Activated T-cell treated with anti-CD3 and anti-CD28 coated beads, Interleukin-2, amount 50 U/mL, for 4 hours (primary cell): ENCODE measurements at regions not wholly inside any gene's neighbourhood (a gene's known extent, or its start where the extent isn't known, plus 50 kb on each side); places are given as distances from the start of the nearest gene placed in this dataset.

Source experiments
- ATAC-seq, 2 donors: fragments of 200-7000 bp; cut with Tn5 transposase; one replicate each; pipeline ENCODE4 v1.10.0; 2021
- DNase-seq: peaks from one replicate; pipeline ENCODE4 v3.0.0-alpha.2; 2020
- H3K27me3 Mint-ChIP-seq: one replicate; pipeline ENCODE4 v1.8.0; 2021; ENCODE audit warnings: low read depth, mixed read lengths
- H3K36me3 Mint-ChIP-seq: one replicate; pipeline ENCODE4 v1.8.0; 2022; ENCODE audit warnings: mixed read lengths; ENCODE audit not compliant: insufficient read depth
- H3K4me1 Mint-ChIP-seq: one replicate; pipeline ENCODE4 v1.8.0; 2021; ENCODE audit warnings: low read depth, mixed read lengths
- H3K4me3 Mint-ChIP-seq: one replicate; pipeline ENCODE4 v1.8.0; 2021; ENCODE audit warnings: mild to moderate bottlenecking, moderate library complexity, mixed read lengths
- H3K9me3 Mint-ChIP-seq: one replicate; pipeline ENCODE4 v1.8.0; 2021; ENCODE audit warnings: mixed read lengths

- Mint-ChIP-seq H3K36me3 (no peaks in the 10 kb centered on the region), H3K27me3 (no peaks in the 10 kb centered on the region), H3K4me3 (no peak overlapping the region), H3K4me1 (no peaks in the 10 kb centered on the region), H3K9me3 (peaks cover 4% of the 10 kb centered on the region)
- DNase-seq, result no peak
- ATAC-seq, result no peak
Observed at GRCh38 chr5:89127191-89127590, 244.2 kb upstream of the MEF2C start.

DNA sequence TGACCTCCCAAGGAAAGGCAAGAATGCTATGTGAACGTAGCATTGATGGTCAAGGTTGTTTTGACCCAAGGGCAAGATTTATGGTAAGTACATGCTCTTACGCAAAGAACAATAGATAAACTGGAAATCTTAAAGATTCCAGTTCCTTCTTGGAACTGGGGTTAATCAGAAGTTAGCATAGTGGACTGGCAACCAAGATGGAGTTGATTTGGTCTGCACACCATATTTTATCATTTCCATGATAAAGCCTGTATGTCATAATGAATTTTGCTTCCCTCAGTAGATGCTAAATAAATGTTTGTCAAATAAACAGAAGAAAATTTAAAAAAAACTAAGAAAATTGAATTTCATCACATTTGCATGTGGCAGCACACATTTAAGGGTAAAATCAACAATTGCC lies 242.4 kb upstream of the MEF2C start:
- Mint-ChIP-seq H3K4me1 (no peaks in the 10 kb centered on the region), H3K36me3 (no peaks in the 10 kb centered on the region), H3K4me3 (no peak overlapping the region), H3K27me3 (no peaks in the 10 kb centered on the region), H3K9me3 (peaks cover 4% of the 10 kb centered on the region)
- DNase-seq (no peak), ATAC-seq (no peak)

- Mint-ChIP-seq H3K9me3 (peaks cover 4% of the 10 kb centered on the region), H3K4me3 (no peak overlapping the region), H3K4me1 (no peaks in the 10 kb centered on the region), H3K27me3 (no peaks in the 10 kb centered on the region), H3K36me3 (no peaks in the 10 kb centered on the region)
- DNase-seq (no peak), ATAC-seq (no peak)
Observed at GRCh38 chr5:89123581-89123980, 240.6 kb upstream of the MEF2C start.

DNA sequence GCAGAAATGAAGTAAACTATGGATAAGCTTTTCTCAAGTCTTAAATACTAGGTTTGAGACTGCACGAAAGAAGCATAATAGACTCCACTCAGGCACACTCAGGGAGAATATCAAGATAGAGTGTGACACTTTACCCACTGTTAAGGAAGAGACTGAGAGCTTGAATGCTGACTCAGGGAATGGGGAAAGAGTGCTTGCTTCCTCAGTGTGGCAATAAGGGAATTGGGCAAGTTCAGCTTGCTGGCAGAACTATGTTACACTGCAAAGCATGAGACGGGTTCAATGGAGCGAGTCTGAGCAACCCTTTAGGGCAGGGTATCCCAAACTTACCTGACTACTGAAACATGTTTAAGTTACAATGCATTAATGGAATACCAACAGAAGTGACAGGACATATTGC lies 237.7 kb upstream of the MEF2C start:
- no peak for ATAC-seq
- H3K9me3 Mint-ChIP-seq, result peaks cover 4% of the 10 kb centered on the region
- no peaks in the 10 kb centered on the region for H3K36me3 Mint-ChIP-seq
- no peak for DNase-seq
- no peak overlapping the region for H3K4me3 Mint-ChIP-seq
- no peaks in the 10 kb centered on the region for H3K27me3 Mint-ChIP-seq
- no peaks in the 10 kb centered on the region for H3K4me1 Mint-ChIP-seq

DNA sequence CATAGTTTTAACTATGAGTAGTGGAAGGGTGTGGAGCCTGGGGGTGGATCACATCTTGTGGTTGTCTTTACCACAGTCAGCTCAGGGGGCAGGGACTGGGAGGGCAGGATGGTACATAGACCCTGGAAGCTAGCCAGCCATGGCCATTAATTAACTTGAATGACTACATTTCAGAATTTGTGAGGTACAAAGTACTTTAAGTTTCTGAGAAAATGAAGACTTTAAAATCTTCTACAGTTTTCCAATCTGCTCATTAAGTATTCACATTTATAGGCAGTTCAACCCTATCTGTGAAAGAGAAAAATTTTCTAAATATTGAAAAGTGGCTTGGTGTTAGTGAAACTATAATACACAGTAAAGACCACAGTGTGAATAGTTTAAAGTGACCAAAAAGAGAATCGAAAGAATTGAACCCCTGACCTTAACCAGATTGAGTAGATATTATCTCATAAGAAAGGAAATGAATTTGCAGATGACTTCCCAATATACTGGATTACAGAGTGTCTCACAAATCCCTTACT lies 234.2 kb upstream of the MEF2C start:
- ATAC-seq (no peak), DNase-seq (no peak)
- Mint-ChIP-seq H3K4me3 (no peak overlapping the region), H3K27me3 (no peaks in the 10 kb centered on the region), H3K9me3 (no peaks in the 10 kb centered on the region), H3K4me1 (no peaks in the 10 kb centered on the region), H3K36me3 (no peaks in the 10 kb centered on the region)

DNA sequence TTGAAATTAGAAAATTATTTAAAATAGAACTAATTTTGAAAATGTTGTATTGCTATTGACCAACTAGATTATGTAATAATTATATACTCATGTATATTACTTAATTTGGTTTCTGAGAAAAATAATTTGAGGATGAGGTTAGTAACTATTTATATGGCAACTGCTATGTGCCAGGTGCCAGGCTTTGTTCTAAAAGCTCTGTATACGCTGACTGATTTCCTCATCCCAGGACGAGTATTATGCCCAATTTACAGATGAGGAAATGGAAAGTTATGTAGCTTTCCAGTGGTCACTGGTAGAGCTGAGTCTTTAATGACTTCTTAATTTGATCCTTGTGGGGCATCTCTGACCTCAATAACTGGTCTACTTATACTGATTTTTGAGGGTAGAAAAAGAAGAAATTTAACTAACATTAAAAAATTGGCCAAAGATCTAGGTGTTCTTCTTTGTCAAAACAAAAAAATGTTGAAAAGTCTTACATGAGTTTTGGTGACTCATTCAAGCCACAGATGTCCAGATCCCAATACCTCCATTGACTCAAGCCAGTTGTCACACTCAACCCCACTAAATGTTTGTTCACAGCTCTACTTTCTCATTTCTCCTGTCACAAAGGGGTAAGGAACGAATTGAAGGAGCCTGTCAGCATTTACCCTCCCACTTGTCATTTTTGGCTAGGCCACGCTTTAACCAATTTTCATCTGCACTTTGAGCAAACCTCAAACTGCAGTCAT lies 228.1 kb upstream of the MEF2C start:
- no peak for DNase-seq
- H3K4me3 Mint-ChIP-seq, result no peak overlapping the region
- no peaks in the 10 kb centered on the region for H3K36me3 Mint-ChIP-seq
- H3K27me3 Mint-ChIP-seq, result no peaks in the 10 kb centered on the region
- ATAC-seq, result no peak
- no peaks in the 10 kb centered on the region for H3K4me1 Mint-ChIP-seq
- H3K9me3 Mint-ChIP-seq, result no peaks in the 10 kb centered on the region

GRCh38 chr5:89106480-89106879 lies 223.5 kb upstream of the MEF2C start:
- H3K4me3 Mint-ChIP-seq, result no peak overlapping the region
- ATAC-seq (no peak), DNase-seq (no peak)
- no peaks in the 10 kb centered on the region for H3K4me1 Mint-ChIP-seq
- no peaks in the 10 kb centered on the region for H3K36me3 Mint-ChIP-seq
- no peaks in the 10 kb centered on the region for H3K27me3 Mint-ChIP-seq
- peaks cover 3% of the 10 kb centered on the region for H3K9me3 Mint-ChIP-seq

GRCh38 chr5:89105836-89106235 lies 222.9 kb upstream of the MEF2C start:
- Mint-ChIP-seq H3K4me1 (no peaks in the 10 kb centered on the region), H3K36me3 (no peaks in the 10 kb centered on the region), H3K9me3 (peaks cover 3% of the 10 kb centered on the region), H3K27me3 (no peaks in the 10 kb centered on the region), H3K4me3 (no peak overlapping the region)
- DNase-seq, result no peak
- ATAC-seq, result no peak

- Mint-ChIP-seq H3K4me3 (no peak overlapping the region), H3K9me3 (peaks cover 3% of the 10 kb centered on the region), H3K4me1 (no peaks in the 10 kb centered on the region), H3K27me3 (no peaks in the 10 kb centered on the region), H3K36me3 (no peaks in the 10 kb centered on the region)
- DNase-seq (no peak), ATAC-seq (no peak)
Observed at GRCh38 chr5:89105171-89105695, 222.2 kb upstream of the MEF2C start.

DNA sequence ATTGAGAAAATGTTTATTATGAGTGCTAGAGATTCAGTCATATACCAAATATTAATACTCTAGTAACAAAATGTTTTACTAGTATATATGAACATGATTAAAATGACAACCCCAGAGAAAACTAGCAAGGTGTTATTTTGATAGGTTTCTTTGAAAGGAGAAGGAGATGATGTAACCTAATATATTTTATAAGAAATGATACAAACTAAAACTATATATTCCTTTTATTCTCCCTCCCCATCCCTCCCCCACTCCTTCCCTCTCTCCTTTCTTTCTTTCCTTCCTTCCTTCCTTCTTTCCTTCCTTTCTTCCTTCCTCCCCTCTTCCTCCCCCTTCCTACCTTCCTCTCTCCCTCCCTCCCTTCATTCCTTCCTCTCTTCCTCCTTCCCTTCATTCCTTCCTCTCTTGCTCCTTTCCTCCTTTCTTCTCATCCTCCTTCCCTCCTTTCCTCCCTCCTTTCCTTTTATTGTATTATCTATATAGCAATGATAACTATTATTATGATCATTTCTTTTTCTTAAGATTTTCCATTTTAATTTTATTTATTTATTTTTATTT lies 215.3 kb upstream of the MEF2C start:
- H3K36me3 Mint-ChIP-seq, result no peaks in the 10 kb centered on the region
- H3K4me1 Mint-ChIP-seq, result no peaks in the 10 kb centered on the region

GRCh38 chr5:89097103-89097502 lies 214.1 kb upstream of the MEF2C start:
- H3K27me3 Mint-ChIP-seq, result no peaks in the 10 kb centered on the region
- H3K9me3 Mint-ChIP-seq, result peaks cover 3% of the 10 kb centered on the region
- no peaks in the 10 kb centered on the region for H3K4me1 Mint-ChIP-seq
- no peak overlapping the region for H3K4me3 Mint-ChIP-seq
- no peaks in the 10 kb centered on the region for H3K36me3 Mint-ChIP-seq
- ATAC-seq (no peak), DNase-seq (no peak)

More for the DNA sequence above, 215.3 kb upstream of the MEF2C start:
- ATAC-seq (no peak), DNase-seq (no peak)
- Mint-ChIP-seq H3K27me3 (no peaks in the 10 kb centered on the region), H3K4me3 (no peak overlapping the region), H3K9me3 (peaks cover 3% of the 10 kb centered on the region)

DNA sequence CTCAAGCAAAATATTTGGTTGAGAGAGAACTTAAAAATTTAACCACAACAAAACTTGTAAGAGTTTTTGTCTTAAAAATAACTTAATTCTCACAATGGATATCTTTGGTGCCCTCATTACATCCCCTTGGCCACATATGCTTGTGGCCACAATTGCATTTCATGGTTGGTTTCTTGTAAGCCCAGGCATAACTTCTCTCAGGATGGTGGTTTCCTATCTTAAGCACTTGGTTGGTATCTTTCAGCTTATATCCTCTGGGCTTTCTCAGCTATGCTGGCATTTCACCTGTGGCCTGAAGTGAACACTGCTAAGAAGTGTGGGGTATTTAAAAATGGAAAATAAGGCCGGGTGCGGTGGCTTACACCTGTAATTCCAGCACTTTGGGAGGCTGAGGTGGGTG lies 212.4 kb upstream of the MEF2C start:
- H3K4me1 Mint-ChIP-seq, result no peaks in the 10 kb centered on the region
- ATAC-seq (no peak), DNase-seq (no peak)
- no peak overlapping the region for H3K4me3 Mint-ChIP-seq
- H3K27me3 Mint-ChIP-seq, result no peaks in the 10 kb centered on the region
- H3K36me3 Mint-ChIP-seq, result no peaks in the 10 kb centered on the region
- H3K9me3 Mint-ChIP-seq, result peaks cover 3% of the 10 kb centered on the region

- no peak overlapping the region for H3K4me3 Mint-ChIP-seq
- H3K36me3 Mint-ChIP-seq, result no peaks in the 10 kb centered on the region
- H3K9me3 Mint-ChIP-seq, result no peaks in the 10 kb centered on the region
- no peaks in the 10 kb centered on the region for H3K27me3 Mint-ChIP-seq
- DNase-seq (no peak), ATAC-seq (no peak)
- H3K4me1 Mint-ChIP-seq, result no peaks in the 10 kb centered on the region
Observed at GRCh38 chr5:89090037-89090436, 207.1 kb upstream of the MEF2C start.

GRCh38 chr5:89087551-89088318 lies 204.8 kb upstream of the MEF2C start:
- no peaks in the 10 kb centered on the region for H3K9me3 Mint-ChIP-seq
- no peak for DNase-seq
- no peak overlapping the region for H3K4me3 Mint-ChIP-seq
- no peak for ATAC-seq
- H3K36me3 Mint-ChIP-seq, result no peaks in the 10 kb centered on the region
- H3K4me1 Mint-ChIP-seq, result no peaks in the 10 kb centered on the region
- H3K27me3 Mint-ChIP-seq, result no peaks in the 10 kb centered on the region
